Fibroblast of pulmonary artery (primary cell): ENCODE measurements at regions not wholly inside any gene's neighbourhood (a gene's known extent, or its start where the extent isn't known, plus 50 kb on each side); places are given as distances from the start of the nearest gene placed in this dataset.

ENCODE experiments used
- DNase-seq: peaks from one replicate; pipeline ENCODE4 v3.0.0-alpha.2; 2010; ENCODE audit warnings: low read depth
- H3K4me3 ChIP-seq: replicated peaks from 2 replicates; pipeline ENCODE4 v1.5.1; 2011; ENCODE audit warnings: low read depth, mild to moderate bottlenecking, control low read depth, low read length, moderate library complexity
- CTCF ChIP-seq: IDR thresholded peaks from 2 replicates; pipeline ENCODE4 v1.5.1; 2011; ENCODE audit warnings: mild to moderate bottlenecking, control low read depth, low read length, inconsistent platforms; ENCODE audit errors: missing control alignments

- no peak overlapping the region for H3K4me3 ChIP-seq
- peak; percentile 40 for TF ChIP-seq CTCF
- peak; percentile 56 for DNase-seq
Measured at GRCh38 chr1:55848906-55849305, 633.7 kb upstream of the USP24 start.

GRCh38 chr1:55846051-55846450, 630.9 kb upstream of the USP24 start:
- TF ChIP-seq CTCF = no peak
- no peak for DNase-seq
- no peak overlapping the region for H3K4me3 ChIP-seq

GRCh38 chr1:55844322-55844721, 629.2 kb upstream of the USP24 start:
- no peak overlapping the region for H3K4me3 ChIP-seq
- DNase-seq = no peak
- no peak for TF ChIP-seq CTCF

DNA sequence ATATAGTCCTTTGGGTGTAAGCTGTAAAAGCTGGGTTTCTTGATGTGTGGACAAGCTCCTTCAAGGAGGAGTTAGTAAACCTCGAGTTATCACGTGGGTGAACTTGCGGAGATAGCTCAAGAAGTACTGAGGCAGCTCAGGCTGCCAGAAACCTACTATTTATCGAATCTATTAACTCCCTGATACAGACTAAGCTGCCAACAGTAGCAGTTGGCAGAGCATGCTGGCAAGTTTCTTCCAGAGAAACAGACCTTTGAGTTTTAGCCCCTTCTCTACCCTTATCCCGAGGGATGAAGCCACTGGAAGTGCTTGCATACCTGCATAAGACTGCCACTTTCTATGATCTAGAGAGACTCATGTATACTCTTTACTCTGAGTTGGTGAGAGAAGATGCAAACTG, 624.5 kb upstream of the USP24 start:
- DNase-seq = no peak
- no peak for TF ChIP-seq CTCF
- no peak overlapping the region for H3K4me3 ChIP-seq

- TF ChIP-seq CTCF = no peak
- no peak overlapping the region for H3K4me3 ChIP-seq
- DNase-seq = no peak
Measured at GRCh38 chr1:55839221-55839620, 624.1 kb upstream of the USP24 start.

- DNase-seq = no peak
- no peak overlapping the region for H3K4me3 ChIP-seq
- TF ChIP-seq CTCF = no peak
Measured at GRCh38 chr1:55836086-55836485, 620.9 kb upstream of the USP24 start.

GRCh38 chr1:55833529-55834091, 618.4 kb upstream of the USP24 start:
- no peak for TF ChIP-seq CTCF
- H3K4me3 ChIP-seq = no peak overlapping the region
- DNase-seq = peak; percentile 75
